Neural progenitor cell (in vitro differentiated cells): ENCODE measurements at regions not wholly inside any gene's neighbourhood (a gene's known extent, or its start where the extent isn't known, plus 50 kb on each side); places are given as distances from the start of the nearest gene placed in this dataset.

Source experiments
- EZH2 ChIP-seq: fragments of 200-600 bp; sonication (generic); IDR thresholded peaks from 2 replicates; pipeline ENCODE4 v1.6.1; 2017; ENCODE audit warnings: antibody characterized with exemption, mild to moderate bottlenecking, moderate library complexity
- EZH2phosphoT487 ChIP-seq: fragments of 200-600 bp; sonication (generic); IDR thresholded peaks from 2 replicates; pipeline ENCODE4 v1.6.1; 2017; ENCODE audit warnings: antibody characterized with exemption
- TF ChIP-seq, protein P1 (sequence below): fragments of 200-600 bp; sonication (generic); IDR thresholded peaks from 2 replicates; pipeline ENCODE4 v1.5.1; 2017; ENCODE audit warnings: antibody characterized with exemption, mild to moderate bottlenecking

GRCh38 chr9:90001747-90002146 lies 396.9 kb downstream of the GADD45G start:
- TF ChIP-seq EZH2 (no peak), EZH2phosphoT487 (no peak)
- TF ChIP-seq, protein P1, sequence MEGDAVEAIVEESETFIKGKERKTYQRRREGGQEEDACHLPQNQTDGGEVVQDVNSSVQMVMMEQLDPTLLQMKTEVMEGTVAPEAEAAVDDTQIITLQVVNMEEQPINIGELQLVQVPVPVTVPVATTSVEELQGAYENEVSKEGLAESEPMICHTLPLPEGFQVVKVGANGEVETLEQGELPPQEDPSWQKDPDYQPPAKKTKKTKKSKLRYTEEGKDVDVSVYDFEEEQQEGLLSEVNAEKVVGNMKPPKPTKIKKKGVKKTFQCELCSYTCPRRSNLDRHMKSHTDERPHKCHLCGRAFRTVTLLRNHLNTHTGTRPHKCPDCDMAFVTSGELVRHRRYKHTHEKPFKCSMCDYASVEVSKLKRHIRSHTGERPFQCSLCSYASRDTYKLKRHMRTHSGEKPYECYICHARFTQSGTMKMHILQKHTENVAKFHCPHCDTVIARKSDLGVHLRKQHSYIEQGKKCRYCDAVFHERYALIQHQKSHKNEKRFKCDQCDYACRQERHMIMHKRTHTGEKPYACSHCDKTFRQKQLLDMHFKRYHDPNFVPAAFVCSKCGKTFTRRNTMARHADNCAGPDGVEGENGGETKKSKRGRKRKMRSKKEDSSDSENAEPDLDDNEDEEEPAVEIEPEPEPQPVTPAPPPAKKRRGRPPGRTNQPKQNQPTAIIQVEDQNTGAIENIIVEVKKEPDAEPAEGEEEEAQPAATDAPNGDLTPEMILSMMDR = no peak
